GM13976 (cell line): ENCODE measurements at regions not wholly inside any gene's neighbourhood (a gene's known extent, or its start where the extent isn't known, plus 50 kb on each side); places are given as distances from the start of the nearest gene placed in this dataset.

Source experiments
- DNase-seq: peaks from one replicate; pipeline ENCODE4 v3.0.0; 2012; ENCODE audit warnings: low spot score
- in situ Hi-C: fragments of 300-500 bp; cut with MboI; formaldehyde crosslinking; loops from one replicate; pipeline ENCODE4 v1.12.0; 2022; ENCODE audit warnings: low sequenced_read_pairs, mixed read lengths, inconsistent platforms; ENCODE audit not compliant: unreplicated experiment
- TF ChIP-seq, protein P1 (sequence below): IDR thresholded peaks from 2 replicates; pipeline ENCODE4 v1.5.1; 2012; ENCODE audit warnings: borderline replicate concordance, mild to moderate bottlenecking; ENCODE audit not compliant: insufficient read depth; ENCODE audit errors: extremely low read depth, missing control alignments, control extremely low read depth

DNA sequence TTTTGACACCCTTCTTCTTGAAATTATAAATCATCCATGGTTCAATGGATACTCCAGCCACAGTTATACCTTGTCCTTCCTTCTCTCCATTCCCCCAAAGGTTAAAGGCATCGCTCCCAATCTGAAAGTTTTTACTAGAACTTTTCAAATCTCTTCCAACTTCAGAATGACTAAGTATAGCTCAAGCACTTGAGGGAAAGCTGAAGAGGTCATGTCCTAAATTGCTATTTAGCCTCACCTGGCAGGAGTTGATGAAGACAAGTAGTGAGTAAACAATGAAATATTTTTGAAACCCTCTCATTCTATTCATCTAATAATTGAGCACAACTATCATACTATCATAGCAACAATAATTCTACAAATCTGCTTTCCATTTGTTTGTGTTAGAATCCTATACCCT lies 167.8 kb downstream of the HNMT start:
- TF ChIP-seq, protein P1, sequence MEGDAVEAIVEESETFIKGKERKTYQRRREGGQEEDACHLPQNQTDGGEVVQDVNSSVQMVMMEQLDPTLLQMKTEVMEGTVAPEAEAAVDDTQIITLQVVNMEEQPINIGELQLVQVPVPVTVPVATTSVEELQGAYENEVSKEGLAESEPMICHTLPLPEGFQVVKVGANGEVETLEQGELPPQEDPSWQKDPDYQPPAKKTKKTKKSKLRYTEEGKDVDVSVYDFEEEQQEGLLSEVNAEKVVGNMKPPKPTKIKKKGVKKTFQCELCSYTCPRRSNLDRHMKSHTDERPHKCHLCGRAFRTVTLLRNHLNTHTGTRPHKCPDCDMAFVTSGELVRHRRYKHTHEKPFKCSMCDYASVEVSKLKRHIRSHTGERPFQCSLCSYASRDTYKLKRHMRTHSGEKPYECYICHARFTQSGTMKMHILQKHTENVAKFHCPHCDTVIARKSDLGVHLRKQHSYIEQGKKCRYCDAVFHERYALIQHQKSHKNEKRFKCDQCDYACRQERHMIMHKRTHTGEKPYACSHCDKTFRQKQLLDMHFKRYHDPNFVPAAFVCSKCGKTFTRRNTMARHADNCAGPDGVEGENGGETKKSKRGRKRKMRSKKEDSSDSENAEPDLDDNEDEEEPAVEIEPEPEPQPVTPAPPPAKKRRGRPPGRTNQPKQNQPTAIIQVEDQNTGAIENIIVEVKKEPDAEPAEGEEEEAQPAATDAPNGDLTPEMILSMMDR, result no peak
- DNase-seq, result no peak
- in situ Hi-C loops, result no loop called here

DNA sequence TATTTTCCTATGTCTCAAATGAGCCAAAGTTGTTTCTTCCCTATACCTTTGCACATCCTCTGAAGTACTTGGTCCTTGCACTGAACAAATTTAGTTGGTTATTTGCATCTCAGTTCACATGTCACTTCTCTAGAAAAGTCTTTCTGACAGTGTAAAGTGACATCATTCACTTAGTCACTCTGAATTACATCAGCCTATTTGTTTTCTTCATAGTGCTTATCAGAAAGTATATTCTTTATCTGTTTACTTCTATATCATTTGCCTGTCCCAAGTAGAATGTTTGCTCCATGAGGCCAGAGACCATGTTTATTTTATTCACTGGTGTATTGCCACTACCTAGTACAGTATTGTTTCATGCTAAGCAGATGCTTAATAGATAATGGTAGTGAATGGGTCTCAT lies 173.7 kb downstream of the HNMT start:
- TF ChIP-seq, protein P1, result no peak
- in situ Hi-C loops, result no loop called here
- DNase-seq, result no peak

DNA sequence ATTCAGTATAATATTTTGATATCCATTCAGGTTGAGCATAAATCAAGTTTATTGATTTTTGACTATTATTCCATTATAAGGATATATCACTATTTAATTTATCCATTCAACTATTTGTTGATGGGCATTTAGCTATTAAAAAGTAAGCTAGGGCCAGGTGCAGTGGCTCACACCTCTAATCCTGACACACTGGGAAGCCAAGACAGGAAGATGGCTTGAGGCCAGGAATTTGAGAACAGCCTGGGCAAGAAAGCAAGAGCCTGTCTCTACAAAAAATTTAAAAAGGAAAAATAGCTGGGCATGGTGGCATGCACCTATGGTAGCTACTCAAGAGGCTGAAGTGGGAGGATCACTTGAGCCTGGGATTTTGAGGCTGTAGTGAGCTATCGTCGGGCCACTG lies 183.5 kb downstream of the HNMT start:
- TF ChIP-seq, protein P1, result no peak
- DNase-seq, result no peak
- in situ Hi-C loops, result no loop called here

DNA sequence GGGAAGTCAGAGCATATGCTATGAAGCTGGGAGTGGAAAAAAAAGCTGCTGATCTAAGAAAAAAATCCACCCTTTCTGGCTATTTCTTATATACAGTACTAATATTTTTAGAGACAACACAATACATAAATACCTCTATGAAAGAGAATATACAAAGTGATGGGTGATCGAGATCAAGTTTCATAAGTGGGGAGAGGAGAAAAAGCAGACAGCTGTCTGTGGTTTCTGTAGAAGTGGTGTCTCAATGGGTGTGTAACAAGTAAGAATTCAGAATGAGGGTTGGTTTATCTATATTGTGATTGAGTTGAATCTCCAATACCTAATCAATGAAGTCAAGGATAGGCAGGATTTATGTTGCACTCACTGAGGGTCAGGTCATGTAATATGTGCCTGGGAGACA lies 191.0 kb downstream of the HNMT start:
- no peak for DNase-seq
- TF ChIP-seq, protein P1, result no peak
- in situ Hi-C loops, result no loop called here

DNA sequence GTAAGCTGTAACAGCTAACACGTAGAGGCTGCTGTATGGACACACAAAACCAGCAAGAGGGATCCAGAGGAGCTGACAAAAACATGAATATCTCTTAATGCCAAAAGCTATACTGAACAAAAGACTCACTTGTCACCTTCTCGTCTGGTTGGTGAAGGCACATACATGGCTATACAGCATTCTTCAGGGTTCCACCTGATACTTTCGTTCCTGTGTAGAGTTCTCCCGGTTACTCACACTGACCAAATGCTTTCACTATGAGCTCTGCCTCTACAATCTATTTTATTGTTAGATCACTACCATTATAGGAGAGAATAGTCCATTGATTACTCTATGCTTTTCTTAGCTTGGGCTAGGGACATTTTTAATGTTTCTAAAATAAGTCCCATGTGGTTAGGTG lies 193.1 kb downstream of the HNMT start:
- DNase-seq, result no peak
- in situ Hi-C loops, result no loop called here
- TF ChIP-seq, protein P1, result no peak

DNA sequence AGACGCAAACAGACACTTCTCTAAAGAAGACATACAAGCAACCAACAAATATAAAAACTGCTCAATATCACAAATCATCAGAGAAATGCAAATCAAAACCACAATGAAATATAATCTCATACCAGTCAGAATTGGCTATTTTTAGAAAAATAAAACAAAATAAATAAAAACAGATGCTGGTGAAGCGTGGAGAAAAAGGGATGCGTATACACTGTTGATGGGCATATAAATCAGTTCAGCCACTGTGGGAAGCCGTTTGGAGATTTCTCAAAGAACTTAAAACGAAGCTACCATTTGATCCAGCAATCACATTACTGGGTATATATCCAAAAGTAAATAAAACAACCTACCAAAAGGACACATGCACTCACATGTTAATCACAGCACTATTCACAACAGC lies 206.2 kb downstream of the HNMT start:
- TF ChIP-seq, protein P1, result no peak
- in situ Hi-C loops, result no loop called here
- DNase-seq, result no peak

DNA sequence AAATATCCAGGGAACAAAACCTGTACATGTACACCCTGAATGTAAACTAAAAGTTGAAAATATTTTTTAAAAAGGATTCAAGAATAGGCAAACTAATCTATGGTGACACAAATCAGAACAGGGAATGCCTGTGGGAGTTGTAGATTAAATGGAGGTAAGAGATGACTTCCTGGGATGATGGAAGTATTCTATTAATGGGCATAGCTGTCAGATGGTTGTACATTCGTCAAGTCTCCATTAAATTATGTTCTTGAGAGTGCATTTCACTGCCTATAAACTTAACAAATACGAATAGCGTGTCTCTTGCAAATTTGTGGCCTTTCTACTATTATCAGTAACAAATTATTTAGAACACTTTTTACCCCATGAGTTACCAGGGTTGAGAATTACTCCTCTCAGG lies 207.0 kb downstream of the HNMT start:
- TF ChIP-seq, protein P1, result no peak
- in situ Hi-C loops, result no loop called here
- DNase-seq, result no peak
